Hepatic stellate cell (primary cell): ENCODE measurements at regions not wholly inside any gene's neighbourhood (a gene's known extent, or its start where the extent isn't known, plus 50 kb on each side); places are given as distances from the start of the nearest gene placed in this dataset.

Source experiments
- DNase-seq: peaks from one replicate; pipeline ENCODE4 v3.0.0; 2011; ENCODE audit warnings: low spot score

- no peak for DNase-seq
Measured at GRCh38 chr14:97584528-97584927, 787.3 kb downstream of the VRK1 start.

- no peak for DNase-seq
Measured at GRCh38 chr14:97592341-97592980, 795.3 kb downstream of the VRK1 start.

- DNase-seq = no peak
Measured at GRCh38 chr14:97594306-97594705, 797.1 kb downstream of the VRK1 start.

GRCh38 chr14:97602438-97603117 lies 805.4 kb downstream of the VRK1 start:
- DNase-seq = no peak

GRCh38 chr14:97603201-97603600 lies 806.0 kb downstream of the VRK1 start:
- DNase-seq = no peak

- DNase-seq = no peak
Measured at GRCh38 chr14:97604731-97605130, 807.5 kb downstream of the VRK1 start.

- no peak for DNase-seq
Measured at GRCh38 chr14:97618401-97618800, 821.2 kb downstream of the VRK1 start.

- no peak for DNase-seq
Measured at GRCh38 chr14:97618917-97619690, 821.9 kb downstream of the VRK1 start.

- DNase-seq = no peak
Measured at GRCh38 chr14:97620066-97620465, 822.9 kb downstream of the VRK1 start.

GRCh38 chr14:97624985-97625384 lies 827.8 kb downstream of the VRK1 start:
- no peak for DNase-seq

- no peak for DNase-seq
Measured at GRCh38 chr14:97625477-97625876, 828.3 kb downstream of the VRK1 start.

GRCh38 chr14:97626088-97626487 lies 828.9 kb downstream of the VRK1 start:
- no peak for DNase-seq

- no peak for DNase-seq
Measured at GRCh38 chr14:97630249-97630648, 833.1 kb downstream of the VRK1 start.

GRCh38 chr14:97633131-97633738 lies 836.1 kb downstream of the VRK1 start:
- DNase-seq = no peak

- DNase-seq = no peak
Measured at GRCh38 chr14:97634751-97635150, 837.6 kb downstream of the VRK1 start.

- DNase-seq = no peak
Measured at GRCh38 chr14:97638864-97639263, 841.7 kb downstream of the VRK1 start.

GRCh38 chr14:97640031-97640430 lies 842.8 kb downstream of the VRK1 start:
- no peak for DNase-seq

- DNase-seq = no peak
Measured at GRCh38 chr14:97641827-97642226, 844.6 kb downstream of the VRK1 start.

- no peak for DNase-seq
Measured at GRCh38 chr14:97642631-97643030, 845.4 kb downstream of the VRK1 start.

GRCh38 chr14:97644365-97644764 lies 847.2 kb downstream of the VRK1 start:
- DNase-seq = no peak

GRCh38 chr14:97649752-97650151 lies 852.6 kb downstream of the VRK1 start:
- no peak for DNase-seq

GRCh38 chr14:97655169-97655948 lies 858.2 kb downstream of the VRK1 start:
- DNase-seq = no peak
